HEK293 (cell line): ENCODE measurements at regions not wholly inside any gene's neighbourhood (a gene's known extent, or its start where the extent isn't known, plus 50 kb on each side); places are given as distances from the start of the nearest gene placed in this dataset.

Source experiments
- CTCF ChIP-seq: fragments of 450-650 bp; formaldehyde crosslinking; IDR thresholded peaks from 2 replicates; pipeline ENCODE4 v1.5.1; 2016; ENCODE audit warnings: missing biosample characterization, missing genetic modification characterization
- ZNF626 ChIP-seq: fragments of 450-650 bp; sonication (Bioruptor Pico); formaldehyde crosslinking; IDR thresholded peaks from 2 replicates; pipeline ENCODE4 v1.5.1; 2018; ENCODE audit warnings: missing biosample characterization, missing genetic modification characterization, inconsistent platforms
- ZSCAN30 ChIP-seq: fragments of 450-650 bp; IDR thresholded peaks from 2 replicates; pipeline ENCODE4 v1.5.1; 2018; ENCODE audit warnings: missing biosample characterization, mild to moderate bottlenecking, missing genetic modification characterization, moderate library complexity

- no peak for TF ChIP-seq CTCF (tag by site-specific recombination)
- no peak for TF ChIP-seq ZNF626
- TF ChIP-seq ZSCAN30 (tag by site-specific recombination), result no peak
Observed at GRCh38 chr13:20350819-20351218, 118.7 kb upstream of the GJB6 start.
